ENCODE measurements at regions not wholly inside any gene's neighbourhood (a gene's known extent, or its start where the extent isn't known, plus 50 kb on each side); places are given as distances from the start of the nearest gene placed in this dataset.

DNA sequence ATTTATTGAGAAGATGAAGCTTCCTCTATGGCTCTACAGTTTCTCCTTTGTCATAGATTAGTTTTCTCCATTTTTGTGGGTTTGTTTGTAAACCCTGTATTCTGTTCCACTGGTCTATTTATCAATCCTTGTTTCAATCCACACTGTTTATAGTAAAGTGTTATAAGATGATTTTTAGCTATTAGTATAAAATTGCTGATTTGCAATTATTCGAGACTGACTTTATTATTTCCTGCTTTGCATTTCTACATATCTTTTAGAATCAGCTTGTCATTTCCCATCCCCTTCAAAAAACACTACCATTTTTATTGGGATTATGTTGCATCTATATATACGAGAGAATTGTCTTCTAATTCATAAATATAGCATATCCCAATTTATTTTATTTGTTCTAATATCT is 325.9 kb upstream of the EPHA7 start:
- TF ChIP-seq BACH2 (CRISPR knock-in tag; IDR thresholded peaks at IDR 0.05; ENCODE audit: borderline replicate concordance) (no peak), ZFP30 (CRISPR knock-in tag; IDR thresholded peaks at IDR 0.05) (no peak), ESRRG (CRISPR knock-in tag; IDR thresholded peaks at IDR 0.05) (no peak), ZNF8 (CRISPR knock-in tag; IDR thresholded peaks at IDR 0.05) (no peak)

All from SK-N-SH treated with all-trans-retinoic acid at 6 μM for 48 hours (cell line).